Neural progenitor cell (in vitro differentiated cells): ENCODE measurements at regions not wholly inside any gene's neighbourhood (a gene's known extent, or its start where the extent isn't known, plus 50 kb on each side); places are given as distances from the start of the nearest gene placed in this dataset.

Source experiments
- CTCF ChIP-seq: fragments of 200-600 bp; sonication (generic); IDR thresholded peaks from 2 replicates; pipeline ENCODE4 v1.5.1; 2017; ENCODE audit warnings: antibody characterized with exemption, mild to moderate bottlenecking
- EZH2 ChIP-seq: fragments of 200-600 bp; sonication (generic); IDR thresholded peaks from 2 replicates; pipeline ENCODE4 v1.6.1; 2017; ENCODE audit warnings: antibody characterized with exemption, mild to moderate bottlenecking, moderate library complexity
- EZH2phosphoT487 ChIP-seq: fragments of 200-600 bp; sonication (generic); IDR thresholded peaks from 2 replicates; pipeline ENCODE4 v1.6.1; 2017; ENCODE audit warnings: antibody characterized with exemption

GRCh38 chr9:12631866-12632265 is 61.3 kb upstream of the TYRP1 start:
- TF ChIP-seq EZH2 (no peak), CTCF (no peak), EZH2phosphoT487 (no peak)
